BJ (cell line): ENCODE measurements at regions not wholly inside any gene's neighbourhood (a gene's known extent, or its start where the extent isn't known, plus 50 kb on each side); places are given as distances from the start of the nearest gene placed in this dataset.

Experiments used
- CTCF ChIA-PET: fragments of 350-600 bp; formaldehyde crosslinking; extraction: SDS; loops from one replicate; lab custom pipeline; 2021; ENCODE audit warnings: antibody characterized with exemption, inconsistent platforms; lab: Yijun Ruan, JAX
- POLR2A ChIA-PET: fragments of 300-600 bp; sonication (Branson Sonifier 250); formaldehyde crosslinking; extraction: SDS; loops from one replicate; lab custom pipeline; 2021; ENCODE audit warnings: antibody characterized with exemption; lab: Charles Lee
- DNase-seq: peaks from one replicate; pipeline ENCODE4 v3.0.0-alpha.2; 2011; ENCODE audit warnings: low read depth
- H3K27me3 ChIP-seq: 2 replicates; pipeline ENCODE4 v1.6.0; 2011; ENCODE audit warnings: low read length; ENCODE audit not compliant: control insufficient read depth, insufficient read depth
- H3K36me3 ChIP-seq: 2 replicates; pipeline ENCODE4 v1.5.1; 2011; ENCODE audit warnings: low read length; ENCODE audit not compliant: control insufficient read depth, insufficient read depth
- H3K4me3 ChIP-seq: 2 replicates; pipeline ENCODE4 v1.5.1; 2011; ENCODE audit warnings: low read depth, mild to moderate bottlenecking, control low read depth, low read length
- CTCF ChIP-seq: IDR thresholded peaks from 2 replicates; pipeline ENCODE4 v1.5.1; 2011; ENCODE audit warnings: low read depth, mild to moderate bottlenecking, control low read depth, inconsistent platforms, low read length, moderate library complexity; ENCODE audit not compliant: insufficient read depth

- peaks cover 2% of the 10 kb centered on the region for H3K27me3 ChIP-seq
- TF ChIP-seq CTCF = no peak
- ChIA-PET POLR2A (no interaction called here), CTCF (no interaction called here)
- DNase-seq = no peak
- no peak overlapping the region for H3K4me3 ChIP-seq
- H3K36me3 ChIP-seq = no peaks in the 10 kb centered on the region
Measured at GRCh38 chr20:63121246-63121645, 94.7 kb downstream of the YTHDF1 start.

- POLR2A ChIA-PET = no interaction called here
- no peak for DNase-seq
- CTCF ChIA-PET = no interaction called here
- no peaks in the 10 kb centered on the region for H3K36me3 ChIP-seq
- TF ChIP-seq CTCF = no peak
- no peak overlapping the region for H3K4me3 ChIP-seq
- no peaks in the 10 kb centered on the region; the same call in 1 of the 2 replicates for H3K27me3 ChIP-seq
Measured at GRCh38 chr20:63120808-63121090, 95.2 kb downstream of the YTHDF1 start.

DNA sequence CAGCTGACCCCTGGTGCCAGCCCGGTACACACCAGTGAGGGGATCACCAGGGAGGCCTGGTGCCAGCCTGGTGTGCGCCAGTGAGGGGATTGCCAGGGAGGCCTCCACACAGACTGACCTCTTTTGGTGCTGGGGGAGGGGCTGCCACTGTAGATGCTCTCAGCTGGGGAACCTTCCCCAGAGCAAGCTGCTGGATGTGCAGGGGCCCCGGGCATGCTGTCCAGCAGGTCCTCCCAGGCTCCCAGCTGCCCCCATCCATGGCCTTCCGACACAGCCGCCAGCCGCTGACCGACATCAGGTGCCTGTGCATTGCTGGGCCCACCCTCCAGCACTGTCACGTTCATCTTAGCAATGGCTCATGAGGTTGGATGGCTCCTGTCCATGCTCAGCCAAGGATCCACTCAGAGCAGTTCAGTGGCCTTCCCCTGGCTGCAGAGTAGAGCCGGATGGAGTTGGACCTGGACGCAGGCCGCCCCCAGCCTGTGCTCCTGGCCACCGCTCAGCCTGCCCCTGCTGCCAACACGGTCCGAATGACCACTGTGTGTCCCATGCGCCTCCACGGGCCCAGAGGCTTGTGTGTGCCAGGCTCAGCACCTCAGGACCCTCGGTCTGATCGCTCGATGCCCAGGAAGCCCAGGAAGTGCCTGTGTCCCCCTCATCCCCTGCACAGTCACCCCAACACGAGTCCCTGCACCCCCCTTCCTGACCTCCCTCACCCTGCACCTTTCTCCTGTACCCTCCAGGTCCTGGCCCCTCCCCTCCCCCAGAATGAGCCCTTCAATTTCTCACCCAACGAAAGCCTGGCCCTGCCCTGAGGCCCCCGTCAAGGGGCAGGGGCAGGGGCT, 95.7 kb downstream of the YTHDF1 start:
- POLR2A ChIA-PET = no interaction called here
- Histone ChIP-seq H3K36me3 (no peaks in the 10 kb centered on the region), H3K4me3 (no peak overlapping the region), H3K27me3 (no peaks in the 10 kb centered on the region; the same call in 1 of the 2 replicates)
- TF ChIP-seq CTCF = no peak
- CTCF ChIA-PET = no interaction called here
- no peak for DNase-seq

DNA sequence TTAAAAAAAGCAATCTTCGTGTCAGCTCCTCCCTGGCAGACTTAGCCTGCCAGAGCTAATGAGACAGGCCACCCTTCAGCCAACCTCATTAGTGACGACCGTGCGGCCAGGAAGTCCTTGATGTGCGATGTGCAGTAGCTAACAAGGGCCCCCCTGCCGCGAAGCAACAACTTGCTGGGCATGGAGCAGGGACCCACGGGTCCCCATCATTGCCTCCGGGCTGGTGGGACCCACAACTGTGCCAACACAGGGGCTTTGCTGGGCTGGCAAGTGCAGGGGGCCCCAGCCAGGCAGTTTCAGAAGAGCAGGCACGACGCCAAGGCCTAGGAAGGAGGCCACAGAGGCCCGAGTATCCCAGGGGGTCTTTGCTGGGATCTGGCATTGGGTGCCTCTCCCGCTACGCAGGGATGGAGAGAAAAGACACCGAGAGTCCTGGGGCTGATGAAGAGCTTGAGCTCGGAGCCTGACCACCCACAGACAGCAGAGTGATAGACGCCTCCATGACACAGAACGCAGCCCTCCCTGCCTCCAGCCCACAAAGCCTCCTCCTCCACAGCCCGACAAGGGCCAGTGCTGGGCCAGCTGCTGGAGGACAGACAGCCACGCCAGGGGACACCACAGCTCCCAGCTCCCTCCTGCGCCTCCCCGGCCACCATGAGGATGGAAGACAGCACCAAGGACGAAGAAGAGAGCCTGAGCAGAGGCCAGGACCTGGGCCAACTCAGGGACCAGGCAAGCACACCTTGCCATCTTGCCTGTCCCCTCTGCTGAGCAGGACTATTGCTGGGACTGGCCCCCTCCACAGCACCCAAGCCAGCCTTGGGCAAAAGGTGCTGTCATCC, 96.6 kb downstream of the YTHDF1 start:
- H3K27me3 ChIP-seq = no peaks in the 10 kb centered on the region; the same call in 1 of the 2 replicates
- no peaks in the 10 kb centered on the region for H3K36me3 ChIP-seq
- no peak overlapping the region for H3K4me3 ChIP-seq
- ChIA-PET CTCF (no interaction called here), POLR2A (no interaction called here)
- DNase-seq = no peak
- TF ChIP-seq CTCF = no peak

GRCh38 chr20:63118303-63119120, 97.4 kb downstream of the YTHDF1 start:
- POLR2A ChIA-PET = no interaction called here
- H3K4me3 ChIP-seq = no peak overlapping the region
- no peaks in the 10 kb centered on the region for H3K36me3 ChIP-seq
- CTCF ChIA-PET = no interaction called here
- H3K27me3 ChIP-seq = no peaks in the 10 kb centered on the region; the same call in 1 of the 2 replicates
- DNase-seq = no peak
- TF ChIP-seq CTCF = no peak
